Caco-2 (cell line): ENCODE measurements at regions not wholly inside any gene's neighbourhood (a gene's known extent, or its start where the extent isn't known, plus 50 kb on each side); places are given as distances from the start of the nearest gene placed in this dataset.

Source experiments
- BruUV-seq: library from RNA; stranded (reverse); fragments of 400-500 nt; replicated peaks from 2 replicates; lab custom pipeline; 2021; lab: Mats Ljungman, UMichigan
- CTCF ChIA-PET: fragments of 300-600 bp; sonication (Branson Sonifier 250); formaldehyde crosslinking; loops from one replicate; lab custom pipeline; 2022; ENCODE audit warnings: antibody characterized with exemption; lab: Charles Lee
- POLR2A ChIA-PET: fragments of 300-600 bp; sonication (Branson Sonifier 250); formaldehyde crosslinking; loops from one replicate; lab custom pipeline; 2022; ENCODE audit warnings: antibody characterized with exemption; lab: Charles Lee
- DNase-seq, 2 experiments: peaks; one replicate each; pipeline versions ENCODE4 v3.0.0 to v3.0.0-alpha.2; 2020 to 2022
- H3K27me3 ChIP-seq: replicated peaks from 2 replicates; pipeline ENCODE4 v1.6.0; 2011; ENCODE audit warnings: low read length; ENCODE audit not compliant: control insufficient read depth, insufficient read depth
- H3K36me3 ChIP-seq: 2 replicates; pipeline ENCODE4 v1.5.1; 2011; ENCODE audit warnings: low read length; ENCODE audit not compliant: control insufficient read depth, insufficient read depth
- H3K4me1 ChIP-seq: fragments of 250-450 bp; sonication (Bioruptor Pico); 2 replicates; pipeline ENCODE4 v1.5.1; 2020; ENCODE audit warnings: mild to moderate bottlenecking
- H3K4me3 ChIP-seq: 2 replicates; pipeline ENCODE4 v1.5.1; 2011; ENCODE audit warnings: low read depth, mild to moderate bottlenecking, control low read depth, low read length
- H3K9me3 ChIP-seq: fragments of 250-450 bp; sonication (Bioruptor Pico); 2 replicates; pipeline ENCODE4 v1.5.1; 2020; ENCODE audit warnings: mild to moderate bottlenecking, moderate library complexity
- H3K27ac Mint-ChIP-seq: one replicate; pipeline ENCODE4 v1.8.0; 2022; ENCODE audit warnings: mixed read lengths; ENCODE audit not compliant: unreplicated experiment
- H3K27me3 Mint-ChIP-seq: one replicate; pipeline ENCODE4 v1.8.0; 2022; ENCODE audit warnings: mixed read lengths; ENCODE audit not compliant: insufficient read depth, unreplicated experiment
- H3K36me3 Mint-ChIP-seq: one replicate; pipeline ENCODE4 v1.8.0; 2022; ENCODE audit warnings: mild to moderate bottlenecking, mixed read lengths; ENCODE audit not compliant: insufficient read depth, unreplicated experiment
- H3K4me1 Mint-ChIP-seq: one replicate; pipeline ENCODE4 v1.8.0; 2022; ENCODE audit warnings: low read depth, mixed read lengths; ENCODE audit not compliant: unreplicated experiment
- H3K4me3 Mint-ChIP-seq: one replicate; pipeline ENCODE4 v1.8.0; 2022; ENCODE audit warnings: mild to moderate bottlenecking, moderate library complexity, mixed read lengths; ENCODE audit not compliant: unreplicated experiment
- H3K9me3 Mint-ChIP-seq: one replicate; pipeline ENCODE4 v1.8.0; 2022; ENCODE audit warnings: mixed read lengths; ENCODE audit not compliant: unreplicated experiment
- CTCF ChIP-seq, 2 experiments: fragments of 200-600 bp in 1 of 2; IDR thresholded peaks; 1 replicate in 1 of 2; 2 replicates in 1 of 2; pipeline versions ENCODE4 v1.5.1 to v1.8.0; 2011 to 2022; ENCODE audit warnings: antibody characterized with exemption in 1 of 2, control low read depth in 1 of 2, inconsistent platforms in 1 of 2, low read depth in 1 of 2, low read length in 1 of 2, mild to moderate bottlenecking in 1 of 2, moderate library complexity in 1 of 2; ENCODE audit not compliant: insufficient read depth in 1 of 2, severe bottlenecking in 1 of 2, unreplicated experiment in 1 of 2
- intact Hi-C: fragments of 100-400 bp; cut with micrococcal nuclease; formaldehyde crosslinking; loops from one replicate; pipeline ENCODE4 v1.10.0; 2022; ENCODE audit not compliant: unreplicated experiment

GRCh38 chr4:187059895-187060294 lies 336.2 kb upstream of the FAT1 start:
- TF ChIP-seq CTCF (IDR thresholded peaks at IDR 0.05; ENCODE audit: insufficient read depth in 1 of 2, low read depth in 1 of 2, low read length in 1 of 2, severe bottlenecking in 1 of 2, unreplicated experiment in 1 of 2) = no peak
- H3K4me1 ChIP-seq = no peaks in the 10 kb centered on the region
- no peaks in the 10 kb centered on the region for H3K9me3 Mint-ChIP-seq
- H3K9me3 ChIP-seq = no peaks in the 10 kb centered on the region
- H3K27me3 Mint-ChIP-seq = no peaks in the 10 kb centered on the region
- H3K36me3 Mint-ChIP-seq = no peaks in the 10 kb centered on the region
- intact Hi-C loops = no loop called here
- BruUV-seq = no TSS peak
- no peaks in the 10 kb centered on the region for H3K4me1 Mint-ChIP-seq
- no peak overlapping the region for H3K27ac Mint-ChIP-seq
- DNase-seq = no peak
- ChIA-PET POLR2A (no interaction called here), CTCF (no interaction called here)
- H3K4me3 ChIP-seq = no peak overlapping the region
- no peaks in the 10 kb centered on the region for H3K27me3 ChIP-seq
- H3K36me3 ChIP-seq = no peaks in the 10 kb centered on the region
- no peak overlapping the region for H3K4me3 Mint-ChIP-seq

- Histone ChIP-seq H3K4me1 (no peaks in the 10 kb centered on the region), H3K9me3 (no peaks in the 10 kb centered on the region), H3K27me3 (no peaks in the 10 kb centered on the region), H3K4me3 (no peak overlapping the region), H3K36me3 (no peaks in the 10 kb centered on the region)
- no TSS peak for BruUV-seq
- H3K36me3 Mint-ChIP-seq = no peaks in the 10 kb centered on the region
- POLR2A ChIA-PET = no interaction called here
- H3K27me3 Mint-ChIP-seq = no peaks in the 10 kb centered on the region
- no peak for TF ChIP-seq CTCF (IDR thresholded peaks at IDR 0.05; ENCODE audit: insufficient read depth in 1 of 2, low read depth in 1 of 2, low read length in 1 of 2, severe bottlenecking in 1 of 2, unreplicated experiment in 1 of 2)
- no peaks in the 10 kb centered on the region for H3K9me3 Mint-ChIP-seq
- H3K4me3 Mint-ChIP-seq = no peak overlapping the region
- no peaks in the 10 kb centered on the region for H3K4me1 Mint-ChIP-seq
- DNase-seq = no peak
- CTCF ChIA-PET = no interaction called here
- no peak overlapping the region for H3K27ac Mint-ChIP-seq
- intact Hi-C loops = no loop called here
Observed at GRCh38 chr4:187060551-187060950, 336.9 kb upstream of the FAT1 start.

GRCh38 chr4:187063251-187063650 lies 339.6 kb upstream of the FAT1 start:
- intact Hi-C loops = no loop called here
- H3K4me1 Mint-ChIP-seq = no peaks in the 10 kb centered on the region
- no peaks in the 10 kb centered on the region for H3K27me3 Mint-ChIP-seq
- TF ChIP-seq CTCF (IDR thresholded peaks at IDR 0.05; ENCODE audit: insufficient read depth in 1 of 2, low read depth in 1 of 2, low read length in 1 of 2, severe bottlenecking in 1 of 2, unreplicated experiment in 1 of 2) = no peak
- CTCF ChIA-PET = no interaction called here
- no TSS peak for BruUV-seq
- no peaks in the 10 kb centered on the region for H3K9me3 Mint-ChIP-seq
- no peaks in the 10 kb centered on the region for H3K27me3 ChIP-seq
- H3K4me3 Mint-ChIP-seq = no peak overlapping the region
- no peak for DNase-seq
- H3K4me1 ChIP-seq = no peaks in the 10 kb centered on the region
- no peaks in the 10 kb centered on the region for H3K9me3 ChIP-seq
- H3K36me3 ChIP-seq = no peaks in the 10 kb centered on the region
- H3K36me3 Mint-ChIP-seq = no peaks in the 10 kb centered on the region
- H3K27ac Mint-ChIP-seq = no peak overlapping the region
- POLR2A ChIA-PET = no interaction called here
- H3K4me3 ChIP-seq = no peak overlapping the region
